GM12878 (cell line): ENCODE measurements at regions not wholly inside any gene's neighbourhood (a gene's known extent, or its start where the extent isn't known, plus 50 kb on each side); places are given as distances from the start of the nearest gene placed in this dataset.

Experiments used
- CHD2 ChIP-seq: IDR thresholded peaks from 2 replicates; pipeline ENCODE4 v1.6.1; 2011; ENCODE audit warnings: low read depth, low read length, improper control_type of control experiment, borderline replicate concordance
- CTCF ChIP-seq, 3 experiments: IDR thresholded peaks in 2 of 3; conservative IDR thresholded peaks in 1 of 3; 2 replicates each; pipeline ENCODE4 v1.5.1; 2011; ENCODE audit warnings: low read depth in 3 of 3, low read length in 3 of 3, mild to moderate bottlenecking in 3 of 3, control low read depth in 2 of 3, moderate library complexity in 2 of 3, inconsistent platforms in 1 of 3, mixed read lengths in 1 of 3; ENCODE audit not compliant: control insufficient read depth in 2 of 3, insufficient read depth in 1 of 3; ENCODE audit errors: extremely low read depth in 1 of 3
- FOXK2 ChIP-seq: fragments of 450-650 bp; IDR thresholded peaks from 2 replicates; pipeline ENCODE4 v1.6.1; 2017; ENCODE audit warnings: mild to moderate bottlenecking, moderate library complexity
- KDM1A ChIP-seq: fragments of 200-600 bp; sonication (generic); IDR thresholded peaks from 2 replicates; pipeline ENCODE4 v1.6.1; 2016; ENCODE audit warnings: borderline replicate concordance
- NFIC ChIP-seq: IDR thresholded peaks from 2 replicates; pipeline ENCODE4 v1.6.1; 2012; ENCODE audit warnings: low read depth, mild to moderate bottlenecking, inconsistent platforms, low read length, moderate library complexity
- PML ChIP-seq: IDR thresholded peaks from 2 replicates; pipeline ENCODE4 v1.6.1; 2012; ENCODE audit warnings: low read length, inconsistent platforms
- POLR2A ChIP-seq: IDR thresholded peaks from 2 replicates; pipeline ENCODE4 v1.6.1; 2011; ENCODE audit warnings: low read depth, mild to moderate bottlenecking, low read length
- POLR2AphosphoS5 ChIP-seq: IDR thresholded peaks from 2 replicates; pipeline ENCODE4 v1.6.1; 2011; ENCODE audit warnings: mild to moderate bottlenecking, low read length, inconsistent platforms
- RAD51 ChIP-seq: fragments of 450-650 bp; IDR thresholded peaks from 2 replicates; pipeline ENCODE4 v1.6.1; 2016; ENCODE audit warnings: moderate library complexity, mild to moderate bottlenecking, inconsistent platforms
- SMAD1 ChIP-seq: fragments of 450-650 bp; IDR thresholded peaks from 2 replicates; pipeline ENCODE4 v1.6.1; 2018; ENCODE audit warnings: mild to moderate bottlenecking, low read depth; ENCODE audit not compliant: partially characterized antibody
- TAF1 ChIP-seq: IDR thresholded peaks from 2 replicates; pipeline ENCODE4 v1.6.1; 2011; ENCODE audit warnings: mild to moderate bottlenecking, low read depth, low read length, borderline replicate concordance
- TCF12 ChIP-seq: IDR thresholded peaks from 2 replicates; pipeline ENCODE4 v1.6.1; 2011; ENCODE audit warnings: low read depth, mild to moderate bottlenecking, low read length
- ZNF24 ChIP-seq: fragments of 450-650 bp; IDR thresholded peaks from 2 replicates; pipeline ENCODE4 v1.6.1; 2017; ENCODE audit warnings: antibody characterized with exemption, mild to moderate bottlenecking

GRCh38 chr4:123526511-123526910, 129.9 kb downstream of the SPRY1 start:
- TF ChIP-seq CTCF (IDR thresholded peaks at IDR 0.05 in 2 of 3, conservative IDR thresholded peaks at IDR 0.05 in 1 of 3; ENCODE audit: control insufficient read depth in 2 of 3, extremely low read depth in 1 of 3, insufficient read depth in 1 of 3, low read depth in 3 of 3, low read length in 3 of 3), result no peak
- TF ChIP-seq KDM1A, result no peak
- TF ChIP-seq POLR2AphosphoS5, result no peak
- no peak for TF ChIP-seq TAF1
- no peak for TF ChIP-seq RAD51
- no peak for TF ChIP-seq CHD2
- no peak for TF ChIP-seq TCF12
- TF ChIP-seq NFIC, result no peak
- TF ChIP-seq PML, result no peak
- no peak for TF ChIP-seq FOXK2
- TF ChIP-seq POLR2A, result no peak
- TF ChIP-seq SMAD1, result no peak
- no peak for TF ChIP-seq ZNF24
